ENCODE measurements at regions not wholly inside any gene's neighbourhood (a gene's known extent, or its start where the extent isn't known, plus 50 kb on each side); places are given as distances from the start of the nearest gene placed in this dataset.
"Not testable (repeated sequence)": the region's sequence is repeated elsewhere in the genome, so short reads cannot be mapped to it uniquely, and the experiment has no call there.

DNA sequence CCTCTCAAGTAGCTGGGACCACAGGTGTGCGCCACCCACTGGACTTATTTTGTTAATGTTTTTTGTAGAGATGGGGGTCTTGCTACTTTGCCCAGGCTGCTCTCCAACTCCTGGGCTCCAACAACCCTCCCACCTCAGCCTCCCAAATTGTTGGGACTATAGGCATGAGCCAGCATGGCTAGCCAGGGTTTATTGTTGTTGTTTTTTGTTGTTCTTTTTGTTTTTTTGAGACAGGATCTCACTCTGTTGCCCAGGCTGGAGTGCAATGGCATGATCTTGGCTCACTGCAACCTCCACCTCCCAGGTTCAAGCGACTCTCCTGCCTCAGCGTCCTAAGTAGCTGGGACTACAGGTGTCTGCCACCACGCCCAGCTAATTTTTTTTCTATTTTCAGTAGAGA lies 142.2 kb downstream of the CRLF3 start:
- H3K4me3 ChIP-seq; FAIRE-seq; H2AFZ ChIP-seq (ENCODE audit: low read depth, low read length); H3K36me3 ChIP-seq (ENCODE audit: control insufficient read depth, insufficient read depth, low read length); H3K79me2 ChIP-seq (ENCODE audit: control insufficient read depth, insufficient read depth, low read length); H3K9ac ChIP-seq (ENCODE audit: insufficient read depth in 1 of 2, low read depth in 2 of 2, low read length in 2 of 2); intact Hi-C loops (cut with micrococcal nuclease); H3K9me3 ChIP-seq (replicated peaks; ENCODE audit: control insufficient read depth, insufficient read depth, low read depth, low read length); CTCF ChIA-PET (ENCODE audit: low intra/inter-chr PET ratio); H3K4me2 ChIP-seq (ENCODE audit: insufficient read depth, low read length); H3K4me1 ChIP-seq (replicated peaks in 1 of 2; ENCODE audit: control insufficient read depth in 2 of 2, insufficient read depth in 2 of 2, low read length in 2 of 2); H3K27me3 ChIP-seq (ENCODE audit: control insufficient read depth in 2 of 2, insufficient read depth in 2 of 2, low read length in 2 of 2); H4K20me1 ChIP-seq (replicated peaks; ENCODE audit: control insufficient read depth, insufficient read depth, low read length); in situ Hi-C loops (cut with MboI); ATAC-seq; H3K27ac ChIP-seq (ENCODE audit: extremely low read depth, low read depth, low read length); H3K9me1 ChIP-seq (ENCODE audit: control insufficient read depth, insufficient read depth, low read length); DNase-seq (ENCODE audit: extremely low read depth in 1 of 4, low spot score in 3 of 4); BruUV-seq (replicated peaks): not testable (repeated sequence)
- 7% methylated on average over 4 of the region's 4 CpGs for WGBS (ENCODE audit: insufficient coverage, low coverage, missing lambda C conversion rate)
- TF ChIP-seq ZNF121 (CRISPR knock-in tag; conservative IDR thresholded peaks at IDR 0.05) = peak; percentile 75
- POLR2A ChIA-PET = interaction anchor here (0.6 kb wide), 1 partner anchor 76 kb away, joined by 3 read pairs; no protein-coding TSS in a partner anchor

DNA sequence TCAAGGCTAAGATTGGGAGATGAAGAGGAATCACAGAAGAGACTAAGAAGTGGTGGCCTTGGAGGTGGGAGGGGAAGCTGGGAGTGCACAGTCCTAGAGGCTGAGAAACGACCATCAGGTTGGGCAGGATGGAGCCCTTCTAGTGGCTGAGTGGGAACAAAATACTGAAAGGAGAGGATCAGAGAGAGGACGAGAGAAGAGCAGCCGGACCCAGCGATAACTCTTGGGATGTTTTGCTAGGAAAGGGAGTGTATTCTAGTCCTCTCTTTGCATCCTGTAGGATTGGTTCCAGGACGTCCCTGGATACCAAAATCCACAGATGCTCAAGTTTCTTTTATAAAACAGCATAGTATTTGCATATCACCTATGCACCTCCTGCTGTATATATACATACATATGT lies 143.8 kb downstream of the CRLF3 start:
- CTCF ChIA-PET (ENCODE audit: low intra/inter-chr PET ratio); POLR2A ChIA-PET; in situ Hi-C loops (cut with MboI); H3K27ac ChIP-seq (ENCODE audit: extremely low read depth, low read depth, low read length); H3K4me3 ChIP-seq; H4K20me1 ChIP-seq (replicated peaks; ENCODE audit: control insufficient read depth, insufficient read depth, low read length); H3K4me2 ChIP-seq (ENCODE audit: insufficient read depth, low read length); H3K27me3 ChIP-seq (ENCODE audit: control insufficient read depth in 2 of 2, insufficient read depth in 2 of 2, low read length in 2 of 2); H2AFZ ChIP-seq (ENCODE audit: low read depth, low read length); H3K9me1 ChIP-seq (ENCODE audit: control insufficient read depth, insufficient read depth, low read length); H3K9me3 ChIP-seq (replicated peaks; ENCODE audit: control insufficient read depth, insufficient read depth, low read depth, low read length); H3K9ac ChIP-seq (ENCODE audit: insufficient read depth in 1 of 2, low read depth in 2 of 2, low read length in 2 of 2); intact Hi-C loops (cut with micrococcal nuclease); H3K79me2 ChIP-seq (ENCODE audit: control insufficient read depth, insufficient read depth, low read length); BruUV-seq (replicated peaks); ATAC-seq; DNase-seq (ENCODE audit: extremely low read depth in 1 of 4, low spot score in 3 of 4); H3K4me1 ChIP-seq (replicated peaks in 1 of 2; ENCODE audit: control insufficient read depth in 2 of 2, insufficient read depth in 2 of 2, low read length in 2 of 2); H3K36me3 ChIP-seq (ENCODE audit: control insufficient read depth, insufficient read depth, low read length): not testable (repeated sequence)
- peak; percentile 15 for FAIRE-seq
- 10% methylated on average over 5 of the region's 5 CpGs for WGBS (ENCODE audit: insufficient coverage, low coverage, missing lambda C conversion rate)
